Right ventricle myocardium superior (tissue), 1 donor: ENCODE measurements at regions not wholly inside any gene's neighbourhood (a gene's known extent, or its start where the extent isn't known, plus 50 kb on each side); places are given as distances from the start of the nearest gene placed in this dataset.
"Not testable (repeated sequence)": the region's sequence is repeated elsewhere in the genome, so short reads cannot be mapped to it uniquely, and the experiment has no call there.

Source experiments
- ATAC-seq: fragments of 200-7000 bp; cut with Tn5 transposase; one replicate; pipeline ENCODE4 v1.9.1; 2020; ENCODE audit warnings: mild to moderate bottlenecking; ENCODE audit not compliant: poor library complexity
- DNase-seq: peaks from one replicate; pipeline ENCODE4 v3.0.0-alpha.2; 2020
- intact Hi-C: fragments of 100-400 bp; cut with DNase I; formaldehyde crosslinking; loops from one replicate; pipeline ENCODE4 v1.11.2; 2022
- donor health status: DM: no; HTN: yes; CAD: no; lungs with severe emphysema.

GRCh38 chr18:15164446-15164845 lies 416.5 kb downstream of the ANKRD30B start:
- ATAC-seq, intact Hi-C loops, DNase-seq: not testable (repeated sequence)

- intact Hi-C loops = no loop called here
- ATAC-seq = no peak
- DNase-seq = no peak
These were observed 417.1 kb downstream of the ANKRD30B start for GRCh38 chr18:15165048-15165447.

DNA sequence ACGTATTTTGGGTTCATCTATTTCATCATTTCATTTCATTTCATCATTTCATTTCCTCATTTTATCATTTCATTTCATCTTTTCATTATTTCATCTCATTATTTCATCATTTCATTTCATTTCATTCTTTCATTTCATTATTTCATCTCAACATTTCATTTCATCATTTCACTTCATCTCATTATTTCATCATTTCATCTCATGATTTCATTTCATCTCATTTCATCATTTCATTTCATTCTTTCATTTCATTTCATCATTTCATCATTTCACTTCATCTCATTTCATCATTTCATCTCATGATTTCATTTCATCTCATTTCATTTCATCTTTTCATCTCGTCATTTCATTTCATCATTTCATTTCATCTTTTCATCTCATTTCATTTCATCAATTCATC lies 445.1 kb downstream of the ANKRD30B start:
- ATAC-seq, intact Hi-C loops, DNase-seq: not testable (repeated sequence)

GRCh38 chr18:15193813-15194212 lies 445.8 kb downstream of the ANKRD30B start:
- intact Hi-C loops, DNase-seq, ATAC-seq: not testable (repeated sequence)

DNA sequence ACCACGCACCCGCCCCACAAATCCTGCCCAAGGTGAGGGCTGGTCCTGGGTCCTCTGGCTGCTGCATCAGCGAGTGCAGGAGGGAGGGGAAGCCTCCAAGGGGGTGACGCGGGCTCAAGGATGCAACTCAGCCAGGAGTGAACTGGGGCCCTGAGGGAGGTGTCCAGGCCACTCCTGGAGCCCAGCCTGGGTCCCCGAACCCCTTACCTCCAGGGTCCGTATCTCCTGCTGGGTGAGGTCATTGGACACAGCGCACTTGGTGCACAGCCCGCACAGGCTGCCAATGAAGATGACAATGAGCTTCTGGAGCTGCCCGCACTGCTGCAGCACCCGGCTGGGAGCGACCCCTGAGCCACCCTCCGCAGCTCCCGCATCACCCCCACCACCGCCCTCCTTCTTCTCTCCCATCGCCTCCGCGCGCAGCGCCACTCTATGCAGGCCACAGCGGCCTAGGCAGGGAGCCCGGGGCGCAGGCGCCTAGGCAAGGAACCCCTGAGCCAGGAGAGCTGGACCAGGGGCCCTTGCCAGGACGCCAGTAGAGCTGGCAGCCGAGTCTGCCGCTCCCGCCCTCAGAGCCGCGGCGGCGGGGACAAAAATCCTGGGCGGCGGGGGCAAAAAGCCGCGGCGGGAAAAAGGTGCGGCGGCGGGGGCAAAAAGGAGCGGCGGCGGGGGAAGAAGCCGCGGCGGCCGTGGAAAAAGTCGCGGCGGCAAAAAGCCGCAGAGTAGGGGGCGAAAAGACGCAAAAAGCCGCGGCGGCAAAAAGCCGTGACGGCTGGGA lies 449.6 kb downstream of the ANKRD30B start:
- peak; percentile 57 for DNase-seq
- ATAC-seq, intact Hi-C loops: not testable (repeated sequence)

- DNase-seq (no peak), ATAC-seq (no peak)
- intact Hi-C loops = no loop called here
These were observed 450.1 kb downstream of the ANKRD30B start for GRCh38 chr18:15198116-15198389.
